Thoracic aorta (tissue), 2 donors: ENCODE measurements at regions not wholly inside any gene's neighbourhood (a gene's known extent, or its start where the extent isn't known, plus 50 kb on each side); places are given as distances from the start of the nearest gene placed in this dataset.

Source experiments
- ATAC-seq: fragments of 150-250 bp; one replicate; pipeline ENCODE4 v1.8.0; 2017; ENCODE audit warnings: low read depth; ENCODE audit not compliant: insufficient number of reproducible peaks, low FRiP score
- DNase-seq: peaks from one replicate; pipeline ENCODE4 v3.0.0-alpha.2; 2020; ENCODE audit warnings: low spot score
- H3K27ac ChIP-seq, 2 donors: fragments of 200-600 bp; sonication (generic); 1 replicate in 1 of 2; 2 replicates in 1 of 2; pipeline ENCODE4 v1.5.1; 2016; ENCODE audit warnings: mild to moderate bottlenecking in 2 of 2, moderate library complexity in 2 of 2
- H3K27me3 ChIP-seq: fragments of 200-600 bp; sonication (generic); replicated peaks from 2 replicates; pipeline ENCODE4 v1.6.0; 2016; ENCODE audit warnings: mild to moderate bottlenecking; ENCODE audit not compliant: insufficient read depth
- H3K36me3 ChIP-seq: fragments of 200-600 bp; sonication (generic); one replicate; pipeline ENCODE4 v1.5.1; 2016
- H3K4me1 ChIP-seq, 2 donors: fragments of 200-600 bp; sonication (generic); 1 replicate in 1 of 2; 2 replicates in 1 of 2; pipeline versions ENCODE4 v1.5.1 to v1.6.0; 2016; ENCODE audit warnings: low read depth in 2 of 2, mild to moderate bottlenecking in 1 of 2; ENCODE audit not compliant: control insufficient read depth in 1 of 2
- H3K4me3 ChIP-seq: fragments of 200-600 bp; sonication (generic); 2 replicates; pipeline ENCODE4 v1.5.1; 2016; ENCODE audit warnings: mild to moderate bottlenecking
- H3K9me3 ChIP-seq: fragments of 200-600 bp; sonication (generic); 2 replicates; pipeline ENCODE4 v1.5.1; 2016
- TF ChIP-seq, protein P1 (sequence below): fragments of 200-600 bp; sonication (generic); IDR thresholded peaks from one replicate; pipeline ENCODE4 v1.5.1; 2019; ENCODE audit warnings: antibody characterized with exemption

DNA sequence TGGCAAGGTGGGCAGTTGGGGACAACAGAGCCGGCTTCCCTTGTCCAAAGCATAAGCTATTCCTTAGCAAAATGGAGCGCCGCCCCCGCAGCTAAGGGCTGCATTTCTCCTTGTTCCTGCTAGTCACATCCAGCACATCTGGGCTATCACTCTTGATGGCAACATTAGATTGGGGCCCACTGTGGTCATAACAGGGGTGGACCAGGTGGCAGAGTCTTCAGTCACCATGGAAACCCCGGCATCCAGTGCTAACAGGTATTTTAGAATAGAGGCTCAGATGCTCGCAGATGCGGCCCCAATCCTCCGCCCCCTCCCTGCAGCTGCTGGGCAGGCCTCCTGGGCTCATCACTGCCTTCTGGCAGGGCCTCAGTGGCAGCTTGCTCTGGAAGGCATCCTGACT, 125.9 kb downstream of the GPCPD1 start:
- Histone ChIP-seq H3K4me1 (no peaks in the 10 kb centered on the region), H3K27me3 (no peaks in the 10 kb centered on the region), H3K36me3 (no peaks in the 10 kb centered on the region), H3K27ac (no peak overlapping the region), H3K4me3 (no peak overlapping the region), H3K9me3 (no peaks in the 10 kb centered on the region)
- ATAC-seq: no peak
- TF ChIP-seq, protein P1, sequence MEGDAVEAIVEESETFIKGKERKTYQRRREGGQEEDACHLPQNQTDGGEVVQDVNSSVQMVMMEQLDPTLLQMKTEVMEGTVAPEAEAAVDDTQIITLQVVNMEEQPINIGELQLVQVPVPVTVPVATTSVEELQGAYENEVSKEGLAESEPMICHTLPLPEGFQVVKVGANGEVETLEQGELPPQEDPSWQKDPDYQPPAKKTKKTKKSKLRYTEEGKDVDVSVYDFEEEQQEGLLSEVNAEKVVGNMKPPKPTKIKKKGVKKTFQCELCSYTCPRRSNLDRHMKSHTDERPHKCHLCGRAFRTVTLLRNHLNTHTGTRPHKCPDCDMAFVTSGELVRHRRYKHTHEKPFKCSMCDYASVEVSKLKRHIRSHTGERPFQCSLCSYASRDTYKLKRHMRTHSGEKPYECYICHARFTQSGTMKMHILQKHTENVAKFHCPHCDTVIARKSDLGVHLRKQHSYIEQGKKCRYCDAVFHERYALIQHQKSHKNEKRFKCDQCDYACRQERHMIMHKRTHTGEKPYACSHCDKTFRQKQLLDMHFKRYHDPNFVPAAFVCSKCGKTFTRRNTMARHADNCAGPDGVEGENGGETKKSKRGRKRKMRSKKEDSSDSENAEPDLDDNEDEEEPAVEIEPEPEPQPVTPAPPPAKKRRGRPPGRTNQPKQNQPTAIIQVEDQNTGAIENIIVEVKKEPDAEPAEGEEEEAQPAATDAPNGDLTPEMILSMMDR: no peak
- DNase-seq: no peak

DNA sequence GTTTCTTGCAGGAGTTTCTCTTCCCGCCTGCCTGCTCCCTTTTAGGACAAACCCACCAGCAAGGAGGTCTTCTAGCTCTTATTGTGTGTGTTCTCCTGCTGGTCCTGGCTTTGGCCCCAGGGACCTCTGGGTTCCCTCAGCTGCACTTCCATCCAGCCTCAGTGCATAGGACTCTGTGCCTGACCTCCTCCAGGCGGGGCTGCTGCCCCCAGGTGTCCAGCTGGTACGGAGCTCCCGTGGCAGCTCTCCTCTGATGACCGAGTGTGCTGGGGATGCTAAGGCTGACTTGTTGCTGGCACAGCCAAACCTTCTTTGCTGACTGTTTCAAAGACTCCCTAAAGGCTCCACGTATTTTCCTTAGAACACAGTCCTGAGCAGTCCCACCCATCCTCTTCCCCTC, 126.5 kb downstream of the GPCPD1 start:
- DNase-seq (no peak), ATAC-seq (no peak)
- TF ChIP-seq, protein P1: no peak
- Histone ChIP-seq H3K27me3 (no peaks in the 10 kb centered on the region), H3K9me3 (no peaks in the 10 kb centered on the region), H3K4me3 (no peak overlapping the region), H3K27ac (no peak overlapping the region), H3K36me3 (no peaks in the 10 kb centered on the region), H3K4me1 (no peaks in the 10 kb centered on the region)

DNA sequence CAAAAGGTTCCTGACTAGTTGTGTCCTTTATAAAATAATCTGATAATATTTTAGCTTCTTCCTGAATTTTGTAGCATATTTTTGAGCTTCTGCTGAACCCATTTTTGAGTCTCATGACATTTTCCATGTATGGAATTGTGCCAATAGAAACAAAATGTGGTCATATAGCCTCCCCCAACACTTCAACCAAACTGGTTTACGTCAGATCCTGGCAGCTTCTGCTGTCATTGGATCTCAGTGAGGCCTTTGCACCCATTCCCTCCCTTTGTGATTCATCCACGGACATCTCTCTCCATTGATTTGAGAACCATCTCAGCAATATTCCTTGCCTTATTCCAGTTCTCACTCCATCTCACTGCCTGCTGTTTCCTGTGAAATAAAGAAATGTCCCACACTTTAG, 128.0 kb downstream of the GPCPD1 start:
- Histone ChIP-seq H3K36me3 (no peaks in the 10 kb centered on the region), H3K27ac (no peak overlapping the region), H3K9me3 (no peaks in the 10 kb centered on the region), H3K4me3 (no peak overlapping the region), H3K4me1 (no peaks in the 10 kb centered on the region), H3K27me3 (no peaks in the 10 kb centered on the region)
- TF ChIP-seq, protein P1: no peak
- no peak for DNase-seq
- ATAC-seq: no peak

DNA sequence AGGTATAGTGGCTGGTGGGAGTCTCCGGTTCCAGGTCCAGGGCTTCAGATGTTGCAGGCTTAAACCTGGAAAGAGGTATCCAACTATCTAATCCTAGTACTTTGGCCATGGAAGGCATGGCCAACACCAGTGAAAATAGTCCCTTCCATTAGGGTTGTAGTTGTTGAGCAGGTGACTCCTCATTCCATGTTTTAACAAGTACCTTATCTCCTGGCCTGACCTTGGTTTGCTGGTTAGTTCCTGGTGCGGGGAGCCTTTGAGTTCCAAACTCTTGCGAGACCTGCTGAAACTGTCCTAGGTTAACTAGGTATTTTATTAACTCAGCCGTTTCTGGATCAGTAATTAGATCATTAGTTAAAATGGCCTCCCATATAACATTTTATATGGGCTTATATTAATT, 128.9 kb downstream of the GPCPD1 start:
- TF ChIP-seq, protein P1: no peak
- Histone ChIP-seq H3K27ac (no peak overlapping the region), H3K4me1 (no peaks in the 10 kb centered on the region), H3K9me3 (no peaks in the 10 kb centered on the region), H3K36me3 (no peaks in the 10 kb centered on the region), H3K27me3 (no peaks in the 10 kb centered on the region), H3K4me3 (no peak overlapping the region)
- DNase-seq: no peak
- no peak for ATAC-seq

DNA sequence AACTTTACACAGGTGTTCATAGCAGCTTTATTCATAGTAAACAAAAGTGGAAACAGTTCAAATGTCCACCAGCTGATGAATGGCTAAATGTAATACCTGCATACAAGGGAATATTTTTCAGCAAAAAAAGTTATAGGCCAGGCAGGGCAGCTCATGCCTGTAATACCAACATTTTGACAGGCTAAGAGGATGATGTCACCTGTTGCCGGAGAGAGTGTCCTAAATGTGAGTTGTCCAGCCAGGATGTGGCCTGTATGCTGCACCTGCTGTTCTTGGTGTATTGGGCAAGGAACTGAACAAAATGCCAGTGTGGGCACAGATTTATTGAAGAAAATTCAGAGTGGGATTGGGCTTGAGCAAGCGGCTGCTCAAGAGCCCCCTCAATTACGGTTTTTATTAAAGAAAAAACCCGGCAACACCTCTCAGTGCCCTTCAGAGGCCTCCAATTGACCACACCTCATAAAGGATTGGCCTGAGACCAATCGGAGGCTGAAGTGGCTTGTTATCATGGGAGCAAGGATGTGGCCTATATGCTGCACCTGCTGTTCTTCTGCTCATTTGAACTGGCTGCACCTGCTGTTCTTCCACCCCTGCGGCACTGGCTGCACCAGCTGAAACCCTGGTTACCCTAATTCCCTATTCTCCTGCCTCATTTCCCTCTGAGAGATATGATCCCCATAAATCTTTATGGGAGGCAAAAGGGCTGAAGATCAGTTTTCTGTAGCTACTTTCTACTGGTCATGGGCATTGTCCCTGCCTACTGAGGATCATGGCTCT, 129.8 kb downstream of the GPCPD1 start:
- Histone ChIP-seq H3K27ac (no peak overlapping the region), H3K4me1 (no peaks in the 10 kb centered on the region), H3K9me3 (no peaks in the 10 kb centered on the region), H3K36me3 (no peaks in the 10 kb centered on the region), H3K27me3 (no peaks in the 10 kb centered on the region), H3K4me3 (no peak overlapping the region)
- DNase-seq (no peak), ATAC-seq (no peak)
- TF ChIP-seq, protein P1: no peak
